Colonic mucosa (tissue), 4 donors: ENCODE measurements at regions not wholly inside any gene's neighbourhood (a gene's known extent, or its start where the extent isn't known, plus 50 kb on each side); places are given as distances from the start of the nearest gene placed in this dataset.
"Not testable (repeated sequence)": the region's sequence is repeated elsewhere in the genome, so short reads cannot be mapped to it uniquely, and the experiment has no call there.

Experiments used
- DNase-seq: peaks from one replicate; pipeline ENCODE4 v3.0.0-alpha.2; 2020
- H3K27ac ChIP-seq: fragments of 200-600 bp; one replicate; pipeline ENCODE4 v1.8.0; 2021
- H3K27me3 ChIP-seq: fragments of 200-600 bp; one replicate; pipeline ENCODE4 v1.8.0; 2021
- H3K36me3 ChIP-seq: fragments of 200-600 bp; one replicate; pipeline ENCODE4 v1.8.0; 2021
- H3K4me1 ChIP-seq: fragments of 200-600 bp; one replicate; pipeline ENCODE4 v1.8.0; 2021; ENCODE audit warnings: mild to moderate bottlenecking
- H3K4me3 ChIP-seq: fragments of 200-600 bp; one replicate; pipeline ENCODE4 v1.8.0; 2021
- H3K9ac ChIP-seq, 2 donors: one replicate each; pipeline ENCODE4 v1.7.0; 2013; ENCODE audit warnings: control low read depth in 2 of 2, low read depth in 2 of 2, low read length in 2 of 2
- H3K9me3 ChIP-seq: fragments of 200-600 bp; one replicate; pipeline ENCODE4 v1.8.0; 2021
- CTCF ChIP-seq: fragments of 200-600 bp; IDR thresholded peaks from one replicate; pipeline ENCODE4 v1.8.0; 2022; ENCODE audit warnings: antibody characterized with exemption, mild to moderate bottlenecking
- intact Hi-C: fragments of 100-400 bp; cut with DNase I; formaldehyde crosslinking; loops from one replicate; pipeline ENCODE4 v1.14.1; 2022
- donor health status: healthy.
- donor health status: DM: no; HTN: no; CAD: no.
- donor health status: DM: no; HTN: no; CAD: no.

DNA sequence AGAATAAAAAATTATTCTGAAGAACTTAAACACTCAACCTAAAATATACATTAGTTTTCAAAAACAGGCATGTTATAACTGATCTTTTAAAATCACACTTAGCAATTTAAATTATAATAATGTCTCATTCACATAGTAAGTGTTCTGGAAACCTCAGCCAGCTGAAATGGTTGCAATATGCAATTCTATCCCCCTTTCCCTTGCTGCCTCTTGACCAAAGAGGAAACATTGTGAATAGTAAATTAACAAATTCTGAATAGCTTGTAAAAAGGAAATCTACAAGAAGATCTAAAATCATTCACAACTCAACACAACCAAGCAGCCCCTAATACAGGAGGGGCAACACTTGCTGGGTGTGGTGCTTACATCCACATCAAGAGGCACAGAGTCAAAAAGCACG is 431.9 kb downstream of the BCAT1 start:
- H3K9ac ChIP-seq: no peak overlapping the region
- H3K27ac ChIP-seq: no peak overlapping the region
- H3K4me1 ChIP-seq: no peaks in the 10 kb centered on the region
- no peaks in the 10 kb centered on the region for H3K36me3 ChIP-seq
- no peak for DNase-seq
- no peaks in the 10 kb centered on the region for H3K9me3 ChIP-seq
- no peak for TF ChIP-seq CTCF
- intact Hi-C loops: no loop called here
- no peak overlapping the region for H3K4me3 ChIP-seq
- H3K27me3 ChIP-seq: no peaks in the 10 kb centered on the region

DNA sequence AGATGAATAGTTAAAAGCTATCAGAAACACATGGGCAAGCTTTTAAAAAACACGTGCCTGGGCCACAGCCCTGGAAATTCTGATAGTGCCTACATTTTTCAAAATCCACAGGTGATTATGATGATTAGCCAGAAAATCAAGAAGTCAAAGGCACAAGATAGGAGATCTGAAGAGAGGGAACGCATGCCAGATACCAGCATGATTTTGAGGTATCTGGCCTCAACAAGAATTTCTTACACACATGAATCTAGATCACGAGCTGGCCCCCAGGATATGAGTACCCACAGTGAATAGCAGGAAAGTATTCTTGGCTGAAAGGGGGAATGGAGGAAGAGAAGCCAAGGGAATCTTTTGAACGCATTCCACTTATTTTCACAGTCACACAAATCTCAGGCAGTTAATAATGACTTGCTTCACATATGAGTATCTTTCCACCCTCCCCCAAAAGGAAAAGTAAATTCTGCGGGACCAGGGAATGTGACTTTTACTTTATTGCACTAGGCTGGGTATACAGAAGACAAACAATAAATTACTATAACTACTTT is 438.2 kb downstream of the BCAT1 start:
- Histone ChIP-seq H3K27me3 (no peaks in the 10 kb centered on the region), H3K4me1 (no peaks in the 10 kb centered on the region), H3K36me3 (no peaks in the 10 kb centered on the region), H3K9me3 (no peaks in the 10 kb centered on the region), H3K9ac (no peak overlapping the region), H3K27ac (no peak overlapping the region), H3K4me3 (no peak overlapping the region)
- no peak for TF ChIP-seq CTCF
- DNase-seq: no peak
- intact Hi-C loops: no loop called here

DNA sequence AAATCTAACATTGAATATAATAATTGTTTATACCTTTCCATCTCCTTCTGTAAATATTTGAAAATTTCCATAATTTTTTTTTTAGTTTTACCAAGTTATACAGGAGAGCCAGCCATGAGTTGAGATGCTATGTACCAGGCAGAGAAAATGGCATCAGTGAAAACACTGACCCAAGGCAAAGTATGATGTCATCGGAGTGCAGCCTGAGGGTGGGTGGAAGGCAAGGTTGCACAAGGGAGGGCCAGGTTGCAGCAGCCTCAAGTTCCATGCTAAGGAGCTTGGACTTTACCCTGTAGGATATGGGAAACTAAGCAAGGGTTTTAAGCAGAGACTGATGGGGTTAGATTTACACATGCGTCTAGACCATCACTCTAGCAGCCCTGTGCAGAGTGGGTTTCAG is 441.1 kb downstream of the BCAT1 start:
- no peaks in the 10 kb centered on the region for H3K27me3 ChIP-seq

GRCh38 chr12:24505366-24506015 is 443.4 kb downstream of the BCAT1 start:
- H3K4me1 ChIP-seq: no peaks in the 10 kb centered on the region
- no peak for DNase-seq
- no peaks in the 10 kb centered on the region for H3K9me3 ChIP-seq
- no peak overlapping the region for H3K4me3 ChIP-seq
- no peak for TF ChIP-seq CTCF
- H3K27ac ChIP-seq: no peak overlapping the region
- H3K36me3 ChIP-seq: no peaks in the 10 kb centered on the region
- no peak overlapping the region for H3K9ac ChIP-seq
- no peaks in the 10 kb centered on the region for H3K27me3 ChIP-seq
- intact Hi-C loops: no loop called here

More for the DNA sequence above, 441.1 kb downstream of the BCAT1 start:
- no peak for TF ChIP-seq CTCF
- H3K36me3 ChIP-seq: no peaks in the 10 kb centered on the region
- no peak overlapping the region for H3K9ac ChIP-seq
- H3K4me3 ChIP-seq: no peak overlapping the region
- no peak overlapping the region for H3K27ac ChIP-seq
- intact Hi-C loops: no loop called here
- no peak for DNase-seq
- no peaks in the 10 kb centered on the region for H3K9me3 ChIP-seq
- H3K4me1 ChIP-seq: no peaks in the 10 kb centered on the region

DNA sequence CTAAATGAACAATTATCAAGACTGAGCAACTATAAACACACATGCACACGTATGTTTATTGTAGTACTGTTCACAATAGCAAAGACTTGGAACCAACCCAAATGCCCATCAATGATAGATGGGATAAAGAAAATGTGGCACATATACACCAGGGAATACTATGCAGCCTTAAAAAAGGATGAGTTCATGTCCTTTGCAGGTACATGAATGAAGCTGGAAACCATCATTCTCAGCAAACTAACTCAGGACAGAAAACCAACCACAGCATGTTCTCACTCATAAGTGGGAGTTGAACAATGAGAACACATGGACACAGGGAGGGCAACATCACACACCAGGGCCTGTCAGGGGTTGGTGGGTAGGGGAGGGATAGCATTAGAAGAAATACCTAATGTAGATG is 445.4 kb downstream of the BCAT1 start:
- H3K9ac ChIP-seq, H3K4me1 ChIP-seq, H3K4me3 ChIP-seq, H3K36me3 ChIP-seq, H3K27me3 ChIP-seq, DNase-seq, H3K9me3 ChIP-seq, intact Hi-C loops, H3K27ac ChIP-seq: not testable (repeated sequence)

DNA sequence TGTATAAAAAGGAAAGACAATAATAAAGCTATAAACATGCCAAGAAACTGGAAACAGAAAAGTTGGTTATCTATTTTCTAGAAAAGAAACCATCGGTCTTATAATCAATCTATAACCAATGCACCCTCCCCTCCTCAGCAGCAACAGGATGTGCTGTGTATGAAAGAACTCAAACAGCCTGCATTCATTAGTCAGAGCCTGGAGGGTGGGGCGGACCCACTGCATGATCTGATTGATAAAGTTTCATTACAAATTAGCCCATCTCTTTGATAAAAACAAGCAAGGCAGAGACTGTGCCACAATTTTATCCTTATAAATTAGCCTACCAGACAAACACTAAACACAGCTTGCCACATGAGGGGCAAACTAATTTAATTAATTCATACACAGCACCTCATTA is 448.1 kb downstream of the BCAT1 start:
- Histone ChIP-seq H3K27me3 (no peaks in the 10 kb centered on the region), H3K4me1 (no peaks in the 10 kb centered on the region), H3K4me3 (no peak overlapping the region), H3K9ac (no peak overlapping the region), H3K27ac (no peak overlapping the region), H3K36me3 (no peaks in the 10 kb centered on the region), H3K9me3 (no peaks in the 10 kb centered on the region)
- no peak for DNase-seq
- no peak for TF ChIP-seq CTCF
- intact Hi-C loops: no loop called here
